ENCODE measurements at regions not wholly inside any gene's neighbourhood (a gene's known extent, or its start where the extent isn't known, plus 50 kb on each side); places are given as distances from the start of the nearest gene placed in this dataset.

DNA sequence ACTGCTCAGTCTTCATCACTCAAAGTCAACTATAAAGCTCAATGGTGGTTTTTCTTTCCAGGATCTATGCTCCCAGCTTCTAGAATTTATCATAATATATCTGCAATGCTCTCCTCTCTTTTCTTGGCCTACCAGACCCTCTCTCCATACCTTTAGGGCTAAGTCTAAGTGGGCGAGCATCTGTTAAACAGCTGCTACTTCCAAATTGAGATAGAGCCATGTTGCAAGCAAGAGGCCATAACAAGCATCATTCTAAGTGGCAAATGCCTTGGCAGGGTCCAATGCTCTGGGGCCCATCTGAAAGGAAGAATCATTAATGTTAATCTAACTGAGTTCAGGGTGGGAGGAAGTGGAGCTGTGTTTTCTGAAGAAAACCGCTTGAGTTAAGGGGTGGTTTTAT lies 324.0 kb downstream of the TLR4 start:
- no TSS peak for BruUV-seq (replicated peaks)
- no peaks in the 10 kb centered on the region for H3K9me2 ChIP-seq (ENCODE audit: insufficient read depth)
- H3K4me3 ChIP-seq = no peak overlapping the region
- no peaks in the 10 kb centered on the region for H3F3A ChIP-seq (ENCODE audit: insufficient read depth, low read depth)
- H4K20me1 ChIP-seq (ENCODE audit: insufficient read depth) = no peaks in the 10 kb centered on the region
- H3K79me2 ChIP-seq (ENCODE audit: low read depth) = no peaks in the 10 kb centered on the region
- DNase-seq = no peak
- H3K27ac ChIP-seq = no peak overlapping the region
- CTCF ChIA-PET = no interaction called here
- H2AFZ ChIP-seq = no peak overlapping the region
- no peak for TF ChIP-seq EZH2 (IDR thresholded peaks at IDR 0.05; ENCODE audit: low read depth)
- TF ChIP-seq, protein P1, sequence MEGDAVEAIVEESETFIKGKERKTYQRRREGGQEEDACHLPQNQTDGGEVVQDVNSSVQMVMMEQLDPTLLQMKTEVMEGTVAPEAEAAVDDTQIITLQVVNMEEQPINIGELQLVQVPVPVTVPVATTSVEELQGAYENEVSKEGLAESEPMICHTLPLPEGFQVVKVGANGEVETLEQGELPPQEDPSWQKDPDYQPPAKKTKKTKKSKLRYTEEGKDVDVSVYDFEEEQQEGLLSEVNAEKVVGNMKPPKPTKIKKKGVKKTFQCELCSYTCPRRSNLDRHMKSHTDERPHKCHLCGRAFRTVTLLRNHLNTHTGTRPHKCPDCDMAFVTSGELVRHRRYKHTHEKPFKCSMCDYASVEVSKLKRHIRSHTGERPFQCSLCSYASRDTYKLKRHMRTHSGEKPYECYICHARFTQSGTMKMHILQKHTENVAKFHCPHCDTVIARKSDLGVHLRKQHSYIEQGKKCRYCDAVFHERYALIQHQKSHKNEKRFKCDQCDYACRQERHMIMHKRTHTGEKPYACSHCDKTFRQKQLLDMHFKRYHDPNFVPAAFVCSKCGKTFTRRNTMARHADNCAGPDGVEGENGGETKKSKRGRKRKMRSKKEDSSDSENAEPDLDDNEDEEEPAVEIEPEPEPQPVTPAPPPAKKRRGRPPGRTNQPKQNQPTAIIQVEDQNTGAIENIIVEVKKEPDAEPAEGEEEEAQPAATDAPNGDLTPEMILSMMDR (conservative IDR thresholded peaks at IDR 0.05) = no peak
- H3K4me2 ChIP-seq = no peak overlapping the region
- H3K36me3 ChIP-seq (ENCODE audit: low read depth) = no peaks in the 10 kb centered on the region
- POLR2A ChIA-PET (ENCODE audit: unreplicated experiment) = no interaction called here
- intact Hi-C loops (cut with micrococcal nuclease; ENCODE audit: unreplicated experiment) = no loop called here
- no peaks in the 10 kb centered on the region for H3K4me1 ChIP-seq (replicated peaks; ENCODE audit: insufficient read depth)
- H3K27me3 ChIP-seq (ENCODE audit: insufficient read depth, low read depth) = no peaks in the 10 kb centered on the region
- H3K9me3 ChIP-seq (ENCODE audit: insufficient read depth, low read depth) = no peaks in the 10 kb centered on the region

DNA sequence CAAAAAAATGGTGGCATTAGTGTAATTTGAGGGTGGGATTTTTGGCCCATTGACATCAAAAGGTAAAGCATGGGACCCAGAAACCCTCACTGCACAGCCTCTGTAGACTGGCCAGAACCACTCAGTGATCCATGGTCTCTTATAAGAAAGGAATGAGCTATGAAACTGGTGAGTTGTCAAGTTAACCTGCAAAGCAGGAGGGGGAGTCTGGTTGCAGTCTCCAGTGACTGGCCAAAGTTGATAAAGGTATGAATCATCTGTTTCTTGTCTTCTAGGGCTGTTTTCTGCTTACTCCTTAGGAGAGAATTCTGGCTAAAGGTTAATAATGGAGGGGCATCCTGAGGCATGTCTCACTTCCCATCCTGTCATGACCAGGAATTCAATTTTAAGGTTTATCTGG lies 325.2 kb downstream of the TLR4 start:
- no peaks in the 10 kb centered on the region for H3K9me2 ChIP-seq (ENCODE audit: insufficient read depth)
- no peak overlapping the region for H3K4me2 ChIP-seq
- H3K79me2 ChIP-seq (ENCODE audit: low read depth) = no peaks in the 10 kb centered on the region
- BruUV-seq (replicated peaks) = no TSS peak
- no peaks in the 10 kb centered on the region for H4K20me1 ChIP-seq (ENCODE audit: insufficient read depth)
- ChIA-PET POLR2A (ENCODE audit: unreplicated experiment) (no interaction called here), CTCF (no interaction called here)
- TF ChIP-seq, protein P1 (conservative IDR thresholded peaks at IDR 0.05) = no peak
- TF ChIP-seq EZH2 (IDR thresholded peaks at IDR 0.05; ENCODE audit: low read depth) = no peak
- no peaks in the 10 kb centered on the region for H3K4me1 ChIP-seq (replicated peaks; ENCODE audit: insufficient read depth)
- no peak overlapping the region for H3K27ac ChIP-seq
- H3F3A ChIP-seq (ENCODE audit: insufficient read depth, low read depth) = no peaks in the 10 kb centered on the region
- intact Hi-C loops (cut with micrococcal nuclease; ENCODE audit: unreplicated experiment) = no loop called here
- no peak overlapping the region for H2AFZ ChIP-seq
- H3K9me3 ChIP-seq (ENCODE audit: insufficient read depth, low read depth) = no peaks in the 10 kb centered on the region
- no peak overlapping the region for H3K4me3 ChIP-seq
- no peak for DNase-seq
- H3K36me3 ChIP-seq (ENCODE audit: low read depth) = no peaks in the 10 kb centered on the region
- H3K27me3 ChIP-seq (ENCODE audit: insufficient read depth, low read depth) = no peaks in the 10 kb centered on the region

DNA sequence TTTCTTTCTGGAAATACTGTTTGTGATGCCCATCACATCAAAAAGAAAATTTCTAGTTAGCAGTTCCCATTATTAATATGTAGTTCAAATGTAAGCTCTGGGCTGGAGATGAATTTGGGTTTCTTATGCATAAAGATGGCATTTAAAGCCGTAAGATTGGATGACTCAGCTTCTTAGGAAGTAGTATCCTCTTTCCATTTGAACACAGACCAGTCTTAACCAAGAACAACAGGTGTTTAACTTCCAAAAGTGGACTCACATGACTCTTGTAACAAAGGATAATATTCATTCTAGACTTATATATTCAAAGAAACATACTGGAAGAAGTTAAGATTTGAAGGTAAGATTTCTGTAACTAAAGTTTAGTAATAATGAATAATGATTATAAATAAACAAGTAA lies 330.5 kb downstream of the TLR4 start:
- Histone ChIP-seq H4K20me1 (ENCODE audit: insufficient read depth) (no peaks in the 10 kb centered on the region), H3K4me1 (replicated peaks; ENCODE audit: insufficient read depth) (no peaks in the 10 kb centered on the region), H3F3A (ENCODE audit: insufficient read depth, low read depth) (no peaks in the 10 kb centered on the region), H3K27me3 (ENCODE audit: insufficient read depth, low read depth) (no peaks in the 10 kb centered on the region), H2AFZ (no peak overlapping the region), H3K9me3 (ENCODE audit: insufficient read depth, low read depth) (no peaks in the 10 kb centered on the region), H3K27ac (no peak overlapping the region), H3K4me3 (no peak overlapping the region), H3K79me2 (ENCODE audit: low read depth) (no peaks in the 10 kb centered on the region), H3K36me3 (ENCODE audit: low read depth) (no peaks in the 10 kb centered on the region), H3K4me2 (no peak overlapping the region), H3K9me2 (ENCODE audit: insufficient read depth) (no peaks in the 10 kb centered on the region)
- ChIA-PET CTCF (no interaction called here), POLR2A (ENCODE audit: unreplicated experiment) (no interaction called here)
- intact Hi-C loops (cut with micrococcal nuclease; ENCODE audit: unreplicated experiment) = no loop called here
- no peak for DNase-seq
- BruUV-seq (replicated peaks) = no TSS peak
- TF ChIP-seq, protein P1 (conservative IDR thresholded peaks at IDR 0.05) = no peak
- no peak for TF ChIP-seq EZH2 (IDR thresholded peaks at IDR 0.05; ENCODE audit: low read depth)
